HFF-Myc (cell line): ENCODE measurements at regions not wholly inside any gene's neighbourhood (a gene's known extent, or its start where the extent isn't known, plus 50 kb on each side); places are given as distances from the start of the nearest gene placed in this dataset.

Experiments used
- DNase-seq: peaks from one replicate; pipeline ENCODE4 v3.0.0-alpha.2; 2011; ENCODE audit warnings: low read depth; ENCODE audit errors: extremely low read depth
- H3K4me3 ChIP-seq: replicated peaks from 2 replicates; pipeline ENCODE4 v1.5.1; 2011; ENCODE audit warnings: low read depth, mild to moderate bottlenecking, control low read depth, low read length
- TF ChIP-seq, protein P1 (sequence below): IDR thresholded peaks from 2 replicates; pipeline ENCODE4 v1.5.1; 2012; ENCODE audit warnings: mild to moderate bottlenecking, low read depth, low read length, control low read depth; ENCODE audit errors: missing control alignments

GRCh38 chr12:68400226-68400829 is 68.2 kb upstream of the MDM1 start:
- DNase-seq: no peak
- no peak overlapping the region for H3K4me3 ChIP-seq
- TF ChIP-seq, protein P1, sequence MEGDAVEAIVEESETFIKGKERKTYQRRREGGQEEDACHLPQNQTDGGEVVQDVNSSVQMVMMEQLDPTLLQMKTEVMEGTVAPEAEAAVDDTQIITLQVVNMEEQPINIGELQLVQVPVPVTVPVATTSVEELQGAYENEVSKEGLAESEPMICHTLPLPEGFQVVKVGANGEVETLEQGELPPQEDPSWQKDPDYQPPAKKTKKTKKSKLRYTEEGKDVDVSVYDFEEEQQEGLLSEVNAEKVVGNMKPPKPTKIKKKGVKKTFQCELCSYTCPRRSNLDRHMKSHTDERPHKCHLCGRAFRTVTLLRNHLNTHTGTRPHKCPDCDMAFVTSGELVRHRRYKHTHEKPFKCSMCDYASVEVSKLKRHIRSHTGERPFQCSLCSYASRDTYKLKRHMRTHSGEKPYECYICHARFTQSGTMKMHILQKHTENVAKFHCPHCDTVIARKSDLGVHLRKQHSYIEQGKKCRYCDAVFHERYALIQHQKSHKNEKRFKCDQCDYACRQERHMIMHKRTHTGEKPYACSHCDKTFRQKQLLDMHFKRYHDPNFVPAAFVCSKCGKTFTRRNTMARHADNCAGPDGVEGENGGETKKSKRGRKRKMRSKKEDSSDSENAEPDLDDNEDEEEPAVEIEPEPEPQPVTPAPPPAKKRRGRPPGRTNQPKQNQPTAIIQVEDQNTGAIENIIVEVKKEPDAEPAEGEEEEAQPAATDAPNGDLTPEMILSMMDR: no peak

DNA sequence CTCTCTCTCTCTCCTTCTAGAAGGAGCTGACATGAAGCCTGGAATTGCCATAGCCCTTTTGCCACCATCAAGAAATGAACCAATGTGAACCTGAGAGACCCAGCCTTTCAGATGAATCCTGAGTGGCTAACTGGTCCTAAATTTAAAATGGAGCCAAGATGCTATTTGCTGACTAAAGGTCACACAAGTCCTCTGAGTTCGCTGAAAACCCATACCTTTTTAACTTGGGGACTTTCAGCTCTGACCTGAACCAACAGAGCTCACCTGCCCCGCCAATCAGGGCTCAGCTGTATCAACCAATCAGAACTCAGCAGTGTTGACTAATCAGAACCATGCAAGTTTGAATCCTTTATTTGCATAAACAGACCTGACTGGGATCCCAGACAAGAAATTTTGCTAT is 70.3 kb upstream of the MDM1 start:
- TF ChIP-seq, protein P1: no peak
- no peak overlapping the region for H3K4me3 ChIP-seq
- no peak for DNase-seq

DNA sequence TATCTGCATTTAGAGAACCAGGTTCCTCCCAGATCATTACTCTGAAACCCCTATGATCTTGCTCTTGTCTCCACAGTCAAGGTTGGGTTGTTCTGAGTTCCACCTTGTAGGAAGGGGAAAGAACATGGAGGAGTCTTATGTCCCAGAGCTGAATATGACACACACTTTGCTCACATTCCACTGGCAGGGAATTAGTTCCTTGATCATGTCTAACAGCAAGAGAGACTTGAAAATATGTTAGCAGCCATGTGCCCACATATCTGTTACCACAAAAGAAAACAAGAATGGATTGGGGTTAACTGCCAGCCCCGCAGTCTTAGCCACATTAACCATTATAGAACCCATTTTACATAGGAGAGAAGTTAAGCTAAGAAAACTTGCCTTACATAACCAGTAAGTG is 71.1 kb upstream of the MDM1 start:
- DNase-seq: no peak
- TF ChIP-seq, protein P1: no peak
- H3K4me3 ChIP-seq: no peak overlapping the region

GRCh38 chr12:68403711-68404110 is 71.5 kb upstream of the MDM1 start:
- H3K4me3 ChIP-seq: no peak overlapping the region
- no peak for DNase-seq
- TF ChIP-seq, protein P1: no peak

GRCh38 chr12:68405343-68405781 is 73.2 kb upstream of the MDM1 start:
- TF ChIP-seq, protein P1: no peak
- no peak for DNase-seq
- no peak overlapping the region for H3K4me3 ChIP-seq

- DNase-seq: peak; percentile 69
- no peak overlapping the region for H3K4me3 ChIP-seq
- TF ChIP-seq, protein P1: peak; percentile 56
Measured at GRCh38 chr12:68406134-68406576, 74.0 kb upstream of the MDM1 start.

DNA sequence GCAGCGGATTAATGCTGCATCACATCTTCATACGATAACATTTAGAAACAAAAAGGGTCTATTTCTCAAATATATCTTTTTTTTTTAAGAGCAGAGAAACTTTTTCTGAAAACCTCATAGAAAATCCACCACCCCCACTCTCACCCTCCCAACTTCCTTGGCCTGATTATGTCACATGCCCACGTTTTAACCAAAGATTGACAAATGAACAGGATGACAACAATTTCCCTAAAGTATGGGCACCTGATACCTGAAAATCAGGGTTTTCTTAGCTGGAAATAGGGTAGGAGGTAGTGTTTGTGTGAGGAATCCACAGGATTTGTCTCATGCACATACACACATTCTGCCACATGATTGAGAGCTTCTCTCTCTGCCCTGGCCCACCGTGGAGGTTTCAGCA is 74.7 kb upstream of the MDM1 start:
- no peak overlapping the region for H3K4me3 ChIP-seq
- TF ChIP-seq, protein P1: no peak
- no peak for DNase-seq
